T-helper 1 cell (primary cell): ENCODE measurements at regions not wholly inside any gene's neighbourhood (a gene's known extent, or its start where the extent isn't known, plus 50 kb on each side); places are given as distances from the start of the nearest gene placed in this dataset.
"Not testable (repeated sequence)": the region's sequence is repeated elsewhere in the genome, so short reads cannot be mapped to it uniquely, and the experiment has no call there.

ENCODE experiments used
- DNase-seq, 5 donors: peaks; one replicate each; pipeline ENCODE4 v3.0.0-alpha.2; 2012 to 2020

- DNase-seq = no peak
Measured at GRCh38 chr14:40347675-40348074, 915.4 kb upstream of the FBXO33 start.

DNA sequence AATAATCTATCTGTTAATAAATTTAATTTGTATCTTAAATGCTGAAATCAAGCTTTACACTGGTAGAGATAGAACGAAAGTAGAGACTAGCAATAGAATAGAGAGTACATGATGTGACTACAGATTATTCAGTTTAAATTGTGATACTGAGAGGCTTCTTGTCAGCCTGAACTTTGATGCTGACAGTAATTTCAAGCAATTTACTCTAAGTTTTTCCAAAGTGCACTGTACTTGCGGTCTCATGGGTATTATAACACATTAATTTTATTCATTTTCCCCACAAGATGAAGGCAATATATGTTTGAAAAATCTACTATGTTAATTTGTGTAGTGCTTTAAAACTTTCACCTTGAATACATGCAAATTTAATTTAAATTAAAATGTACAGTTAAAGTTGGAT is 914.0 kb upstream of the FBXO33 start:
- DNase-seq = no peak

DNA sequence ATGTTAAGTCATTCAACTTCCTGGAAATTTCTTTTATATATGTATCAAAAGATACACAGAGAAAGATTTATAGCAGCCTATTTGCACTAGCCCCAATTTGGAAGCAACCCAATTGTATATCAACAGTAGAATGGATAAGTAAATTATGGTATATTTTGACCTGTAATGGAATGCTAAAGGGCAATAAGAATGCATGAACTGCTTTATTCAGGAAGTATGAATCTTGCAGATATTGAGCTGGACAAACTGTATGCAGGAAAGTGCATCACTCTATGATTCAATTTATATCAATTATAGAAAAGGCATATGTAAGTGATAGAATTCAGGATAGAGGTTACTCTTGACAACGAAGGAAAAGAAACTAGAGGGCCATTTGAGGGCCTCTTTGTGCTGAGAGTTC is 913.1 kb upstream of the FBXO33 start:
- no peak for DNase-seq

DNA sequence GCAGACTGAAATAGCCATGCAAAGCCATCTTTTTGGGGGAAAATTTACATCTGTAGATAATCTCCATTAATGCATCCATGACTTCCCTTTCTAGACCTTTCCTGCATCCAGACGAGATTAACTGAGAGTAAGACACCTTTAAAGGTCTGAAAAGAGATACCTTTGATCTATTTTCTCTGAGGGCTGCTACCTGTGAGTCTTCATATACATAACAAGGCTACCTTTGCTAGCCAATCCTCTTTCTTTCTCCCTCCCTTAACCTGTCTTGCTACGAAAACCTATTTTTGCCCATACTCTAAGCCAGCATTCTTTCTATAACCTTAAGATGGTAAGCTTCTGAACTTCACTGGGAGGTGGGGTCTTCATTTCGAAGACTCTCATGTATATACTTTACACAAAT is 908.5 kb upstream of the FBXO33 start:
- DNase-seq = no peak

DNA sequence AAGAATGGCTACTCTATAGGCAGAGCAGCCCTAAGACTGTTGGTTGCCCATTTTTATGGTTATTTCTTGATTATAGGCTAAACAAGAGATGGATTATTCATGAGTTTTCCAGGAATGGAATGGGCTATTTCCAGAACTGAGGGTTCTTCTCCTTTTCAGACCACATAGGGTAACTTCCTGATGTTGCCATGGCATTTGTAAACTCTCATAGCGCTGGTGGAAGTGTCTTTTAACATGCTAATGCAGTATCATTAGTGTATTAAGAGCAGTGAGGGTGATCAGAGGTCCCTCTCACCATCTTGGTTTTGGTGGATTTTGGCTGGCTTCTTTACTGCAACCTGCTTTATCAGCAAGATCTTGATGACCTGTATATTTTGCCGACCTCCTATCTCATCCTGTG is 904.6 kb upstream of the FBXO33 start:
- DNase-seq = no peak

DNA sequence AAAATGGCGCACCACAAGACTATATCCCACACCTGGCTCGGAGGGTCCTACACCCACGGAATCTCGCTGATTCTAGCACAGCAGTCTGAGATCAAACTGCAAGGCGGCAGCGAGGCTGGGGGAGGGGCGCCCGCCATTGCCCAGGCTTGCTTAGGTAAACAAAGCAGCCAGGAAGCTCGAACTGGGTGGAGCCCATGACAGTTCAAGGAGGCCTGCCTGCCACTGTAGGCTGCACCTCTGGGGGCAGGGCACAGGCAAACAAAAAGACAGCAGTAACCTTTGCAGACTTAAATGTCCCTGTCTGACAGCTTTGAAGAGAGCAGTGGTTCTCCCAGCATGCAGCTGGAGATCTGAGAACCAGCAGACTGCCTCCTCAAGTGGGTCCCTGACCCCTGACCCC is 894.3 kb upstream of the FBXO33 start:
- not testable (repeated sequence) for DNase-seq

- DNase-seq = no peak
Measured at GRCh38 chr14:40318211-40318719, 886.0 kb upstream of the FBXO33 start.

GRCh38 chr14:40317690-40318089 is 885.5 kb upstream of the FBXO33 start:
- no peak for DNase-seq

- DNase-seq = no peak
Measured at GRCh38 chr14:40312296-40312695, 880.1 kb upstream of the FBXO33 start.

DNA sequence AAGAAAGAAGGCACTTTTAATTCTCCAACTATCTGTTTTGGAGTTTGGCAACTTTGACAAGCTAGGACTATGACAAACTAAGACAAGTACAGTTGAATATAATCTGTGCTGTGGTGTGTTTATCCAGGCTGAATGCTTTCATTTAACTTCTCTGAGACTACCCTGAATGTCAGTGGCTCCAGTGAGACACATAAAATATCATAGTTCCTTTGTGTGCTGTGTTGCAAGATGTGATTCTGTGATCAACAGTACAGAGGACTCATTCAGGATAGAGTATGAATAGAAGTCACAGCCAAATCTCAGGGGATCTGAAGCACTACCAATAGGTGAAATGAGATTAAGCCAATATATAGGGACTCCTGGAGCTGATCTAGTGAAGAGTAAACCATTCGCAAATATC is 876.9 kb upstream of the FBXO33 start:
- DNase-seq = no peak

DNA sequence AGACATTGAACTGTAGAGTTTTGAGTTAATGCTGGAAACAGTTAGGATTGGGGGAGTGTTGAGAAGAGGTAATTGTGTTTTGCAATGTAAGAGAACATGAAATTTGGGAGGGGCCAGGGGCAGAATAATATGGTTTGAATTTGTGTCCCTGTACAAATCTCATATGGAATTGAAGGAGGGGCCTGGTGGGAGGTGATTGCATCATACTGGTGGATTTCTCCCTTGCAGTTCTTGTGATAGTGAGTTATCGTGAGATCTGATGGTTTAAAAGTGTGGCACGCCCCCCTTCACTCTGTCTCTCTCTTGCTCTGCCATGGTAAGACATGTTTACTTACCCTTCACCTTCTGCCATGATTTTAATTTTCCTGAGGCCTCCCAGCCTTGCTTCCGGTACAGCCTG is 876.0 kb upstream of the FBXO33 start:
- no peak for DNase-seq

- DNase-seq = no peak
Measured at GRCh38 chr14:40296821-40297220, 864.6 kb upstream of the FBXO33 start.

- no peak for DNase-seq
Measured at GRCh38 chr14:40292664-40293063, 860.4 kb upstream of the FBXO33 start.

DNA sequence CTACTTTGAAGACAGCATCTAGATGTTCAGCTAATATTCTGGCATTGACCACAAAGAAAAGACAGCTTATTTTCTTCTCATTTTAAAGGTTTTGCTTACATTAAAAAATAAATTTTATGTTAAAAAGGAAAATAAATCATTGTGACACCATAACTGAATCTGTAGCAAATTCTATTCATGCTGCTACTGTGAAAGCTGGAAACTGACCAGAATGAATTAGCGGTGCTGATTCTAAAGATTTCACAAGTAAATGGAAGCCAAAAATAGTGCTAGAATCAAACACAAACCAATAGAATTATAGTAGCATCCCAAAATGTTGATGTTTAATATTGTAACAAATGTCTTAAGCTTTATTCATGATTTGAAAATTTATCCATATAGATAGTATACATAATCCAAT is 850.0 kb upstream of the FBXO33 start:
- no peak for DNase-seq

DNA sequence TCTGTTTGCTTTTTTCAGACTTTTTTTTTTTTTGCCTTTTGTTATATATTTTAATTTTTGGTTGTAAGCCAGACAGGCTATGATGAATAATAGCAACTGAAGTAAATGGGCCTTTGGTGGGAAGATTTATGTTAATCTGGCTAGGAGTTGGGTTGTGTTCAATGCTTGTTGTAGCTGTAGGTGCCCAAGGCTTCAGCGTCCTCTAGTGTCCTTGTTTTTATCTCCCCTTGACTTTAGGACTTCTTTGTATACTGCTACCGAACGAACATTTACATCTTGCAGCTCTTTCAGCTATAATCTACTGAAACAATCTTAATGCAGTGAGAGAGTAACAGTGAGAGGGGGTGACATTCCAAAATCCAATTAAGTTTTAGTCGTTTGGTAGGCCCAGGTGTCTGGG is 848.4 kb upstream of the FBXO33 start:
- DNase-seq = no peak

- no peak for DNase-seq
Measured at GRCh38 chr14:40273417-40273816, 841.2 kb upstream of the FBXO33 start.

- DNase-seq = no peak
Measured at GRCh38 chr14:40271480-40271879, 839.2 kb upstream of the FBXO33 start.

DNA sequence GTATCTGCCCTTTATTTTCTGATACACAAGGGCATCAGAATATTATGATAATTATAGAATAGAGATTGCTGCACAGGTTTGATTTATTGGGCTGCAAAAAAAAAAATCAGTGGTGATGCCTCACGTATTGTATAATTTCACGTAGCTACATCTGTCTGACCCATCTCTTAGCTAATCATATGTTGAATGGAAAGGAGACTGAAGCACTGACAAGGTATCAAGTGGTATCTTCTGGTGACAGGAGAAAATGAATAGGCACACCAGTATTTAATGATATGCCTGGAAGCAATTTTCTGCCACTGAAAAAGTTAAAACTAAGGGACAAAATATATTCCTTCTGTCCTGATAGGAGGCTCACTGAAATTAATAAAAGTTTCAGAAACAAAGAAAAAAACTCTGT is 837.2 kb upstream of the FBXO33 start:
- DNase-seq = no peak

GRCh38 chr14:40268236-40268635 is 836.0 kb upstream of the FBXO33 start:
- DNase-seq = no peak

GRCh38 chr14:40265096-40265495 is 832.9 kb upstream of the FBXO33 start:
- no peak for DNase-seq

DNA sequence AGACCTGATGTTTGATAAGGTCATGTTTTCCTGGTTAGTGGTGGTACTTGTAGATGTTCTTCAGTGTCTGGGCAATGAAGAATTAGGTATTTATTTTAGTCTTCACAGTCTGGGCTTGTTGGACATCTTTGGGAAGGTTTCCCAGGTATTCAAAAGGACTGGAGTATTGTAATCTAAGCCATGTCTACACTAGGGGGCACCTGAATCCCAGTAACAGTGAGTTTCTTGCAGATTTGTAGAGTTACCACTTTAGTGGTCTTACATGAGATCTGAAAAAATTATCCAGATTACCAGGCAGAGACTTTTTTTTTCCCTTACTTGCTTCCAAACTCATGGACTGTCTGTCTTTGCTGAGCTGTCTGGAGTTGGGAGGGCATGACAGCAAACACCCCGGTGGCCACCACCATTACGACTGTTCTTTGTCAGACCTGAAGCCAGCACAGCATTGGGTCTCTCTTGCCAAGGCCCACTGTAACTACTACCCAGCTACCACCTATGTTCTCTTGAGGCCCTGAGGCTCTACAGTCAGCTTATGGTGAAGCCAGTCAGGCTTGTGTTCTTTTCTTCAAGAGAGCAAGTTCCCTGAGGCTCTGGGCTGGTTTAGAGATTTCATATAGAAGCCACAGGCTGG is 820.7 kb upstream of the FBXO33 start:
- DNase-seq = no peak

DNA sequence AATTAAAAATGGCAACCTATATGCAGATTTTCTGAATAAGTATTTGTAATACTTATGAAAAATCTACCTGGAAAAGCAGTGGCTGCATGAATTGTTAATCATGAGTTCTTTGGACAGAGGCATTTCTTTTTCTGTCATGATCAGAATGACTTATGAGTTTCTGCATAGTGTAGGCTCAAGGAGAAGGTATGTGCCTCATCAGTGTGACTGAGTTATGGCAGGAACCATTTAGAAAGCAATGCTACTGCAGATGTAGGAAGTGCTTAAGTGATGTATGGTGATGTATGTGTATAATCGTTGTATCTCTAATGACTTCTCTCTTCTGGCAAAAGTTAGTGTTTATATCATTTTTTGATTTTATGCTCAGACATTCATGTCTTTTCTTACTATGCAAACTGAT is 816.4 kb upstream of the FBXO33 start:
- DNase-seq = no peak

DNA sequence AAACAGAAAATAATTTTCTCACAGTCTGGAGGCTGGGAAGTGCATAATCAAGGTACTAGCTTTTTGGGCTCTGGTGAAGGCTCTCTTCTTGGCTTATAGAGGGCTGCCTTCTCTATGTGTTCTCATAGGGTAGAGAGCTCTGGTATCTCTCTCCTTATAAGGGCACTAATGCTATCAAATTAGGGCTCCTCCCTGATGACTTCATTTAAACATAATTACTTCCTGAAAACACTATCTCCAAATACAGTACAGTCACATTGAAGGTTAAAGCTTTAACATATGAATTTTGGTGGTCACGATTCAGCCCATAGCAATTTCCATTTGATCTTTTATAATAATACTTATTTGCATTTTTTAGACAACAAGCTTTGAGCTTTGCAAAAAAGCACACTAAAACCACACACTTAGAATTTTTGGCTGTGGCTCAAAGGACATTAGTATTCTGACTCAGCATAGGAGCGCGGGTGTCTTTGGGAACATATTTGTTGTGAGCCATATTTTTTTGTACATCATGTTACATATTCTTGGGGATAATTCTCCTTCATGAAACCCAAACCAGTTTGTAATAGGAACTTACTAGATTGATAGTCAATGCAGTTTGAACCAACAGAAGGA is 808.1 kb upstream of the FBXO33 start:
- DNase-seq = no peak

DNA sequence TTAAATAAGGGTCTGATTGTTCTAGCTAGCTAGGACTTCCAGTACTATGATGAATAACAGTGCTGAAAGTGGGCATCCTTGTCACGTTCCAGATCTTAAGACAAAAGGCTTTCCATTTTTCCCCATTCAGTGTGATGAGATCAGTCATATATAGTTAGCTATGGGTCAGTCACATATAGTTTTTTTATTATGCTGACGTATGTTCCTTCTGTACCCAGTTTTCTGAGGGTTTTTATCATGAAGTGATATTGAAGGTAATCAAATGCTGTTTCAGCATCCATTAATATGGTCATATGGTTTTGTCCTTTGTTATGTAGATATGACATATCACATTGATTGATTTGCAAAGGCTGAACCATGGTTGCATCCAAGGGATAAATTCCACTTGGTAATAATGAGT is 800.1 kb upstream of the FBXO33 start:
- no peak for DNase-seq

- DNase-seq = no peak
Measured at GRCh38 chr14:40229676-40230075, 797.4 kb upstream of the FBXO33 start.
